ENCODE measurements at regions not wholly inside any gene's neighbourhood (a gene's known extent, or its start where the extent isn't known, plus 50 kb on each side); places are given as distances from the start of the nearest gene placed in this dataset.

- TF ChIP-seq POU6F1 (CRISPR knock-in tag; IDR thresholded peaks at IDR 0.05; ENCODE audit: borderline replicate concordance, low read depth) = 0 out of 2 replicates have a peak, but pooled peaks have one; percentile 13
- TF ChIP-seq TSHZ2 (CRISPR knock-in tag; IDR thresholded peaks at IDR 0.05) = peak; percentile 18; the same call in 1 of the 2 replicates
- TF ChIP-seq ZFP3 (CRISPR knock-in tag; IDR thresholded peaks at IDR 0.05) = no peak
- no peak for TF ChIP-seq GLIS3 (CRISPR knock-in tag; IDR thresholded peaks at IDR 0.05)
- no peak for TF ChIP-seq ZNF565 (CRISPR knock-in tag; conservative IDR thresholded peaks at IDR 0.05; ENCODE audit: low read depth)
Measured at GRCh38 chr5:124649491-124650146, 96.8 kb downstream of the ZNF608 start.
